Gastroesophageal sphincter (tissue), 3 donors: ENCODE measurements at regions not wholly inside any gene's neighbourhood (a gene's known extent, or its start where the extent isn't known, plus 50 kb on each side); places are given as distances from the start of the nearest gene placed in this dataset.

Experiments used
- CTCF ChIP-seq, 4 experiments: fragments of 200-600 bp in 2 of 4; fragments of 450-650 bp in 2 of 4; sonication (generic) in 1 of 4; IDR thresholded peaks; one replicate each; pipeline ENCODE4 v1.5.1; 2017 to 2019; ENCODE audit warnings: antibody characterized with exemption in 4 of 4, mild to moderate bottlenecking in 2 of 4, moderate library complexity in 2 of 4
- EP300 ChIP-seq: sonication (generic); formaldehyde crosslinking; IDR thresholded peaks from one replicate; pipeline ENCODE4 v1.6.1; 2017; ENCODE audit warnings: antibody characterized with exemption, mild to moderate bottlenecking
- POLR2A ChIP-seq, 2 donors: fragments of 450-650 bp; IDR thresholded peaks; one replicate each; pipeline ENCODE4 v1.6.1; 2017; ENCODE audit warnings: antibody characterized with exemption in 2 of 2, mild to moderate bottlenecking in 2 of 2, moderate library complexity in 1 of 2
- POLR2AphosphoS5 ChIP-seq: sonication (generic); formaldehyde crosslinking; IDR thresholded peaks from one replicate; pipeline ENCODE4 v1.6.1; 2017; ENCODE audit warnings: antibody characterized with exemption

GRCh38 chr1:221104596-221104995 lies 225.4 kb downstream of the HLX start:
- no peak for TF ChIP-seq POLR2AphosphoS5
- TF ChIP-seq POLR2A (IDR thresholded peaks at IDR 0.05): no peak
- TF ChIP-seq CTCF (IDR thresholded peaks at IDR 0.05): no peak
- TF ChIP-seq EP300: no peak
